ENCODE measurements at regions not wholly inside any gene's neighbourhood (a gene's known extent, or its start where the extent isn't known, plus 50 kb on each side); places are given as distances from the start of the nearest gene placed in this dataset.

GRCh38 chr17:36864827-36865430 lies 72.3 kb upstream of the LHX1 start:
- DNase-seq (ENCODE audit: low read depth): no peak

GRCh38 chr17:36867716-36868341 lies 69.4 kb upstream of the LHX1 start:
- DNase-seq (ENCODE audit: low read depth): no peak

GRCh38 chr17:36868777-36869176 lies 68.5 kb upstream of the LHX1 start:
- no peak for DNase-seq (ENCODE audit: low read depth)

GRCh38 chr17:36869441-36869840 lies 67.8 kb upstream of the LHX1 start:
- DNase-seq (ENCODE audit: low read depth): no peak

- DNase-seq (ENCODE audit: low read depth): peak; percentile 64
Observed at GRCh38 chr17:36869856-36870719, 67.2 kb upstream of the LHX1 start.

GRCh38 chr17:36870720-36870999 lies 66.6 kb upstream of the LHX1 start:
- no peak for DNase-seq (ENCODE audit: low read depth)

- DNase-seq (ENCODE audit: low read depth): no peak
Observed at GRCh38 chr17:36875698-36876293, 61.5 kb upstream of the LHX1 start.

GRCh38 chr17:36876966-36877365 lies 60.3 kb upstream of the LHX1 start:
- DNase-seq (ENCODE audit: low read depth): no peak

GRCh38 chr17:36877771-36878170 lies 59.5 kb upstream of the LHX1 start:
- peak; percentile 23 for DNase-seq (ENCODE audit: low read depth)

- no peak for DNase-seq (ENCODE audit: low read depth)
Observed at GRCh38 chr17:36878216-36878615, 59.1 kb upstream of the LHX1 start.

GRCh38 chr17:36879027-36879426 lies 58.2 kb upstream of the LHX1 start:
- no peak for DNase-seq (ENCODE audit: low read depth)

- DNase-seq (ENCODE audit: low read depth): no peak
Observed at GRCh38 chr17:36879624-36880131, 57.6 kb upstream of the LHX1 start.

GRCh38 chr17:36880268-36880905 lies 56.9 kb upstream of the LHX1 start:
- DNase-seq (ENCODE audit: low read depth): no peak

- no peak for DNase-seq (ENCODE audit: low read depth)
Observed at GRCh38 chr17:36881323-36881722, 56.0 kb upstream of the LHX1 start.

GRCh38 chr17:36884495-36885152 lies 52.7 kb upstream of the LHX1 start:
- DNase-seq (ENCODE audit: low read depth): no peak

- DNase-seq (ENCODE audit: low read depth): peak; percentile 97
Observed at GRCh38 chr17:36885153-36885735, 52.0 kb upstream of the LHX1 start.

GRCh38 chr17:36885771-36886377 lies 51.4 kb upstream of the LHX1 start:
- no peak for DNase-seq (ENCODE audit: low read depth)

Data from amniotic epithelial cell (primary cell).